K562 (cell line): ENCODE measurements at regions not wholly inside any gene's neighbourhood (a gene's known extent, or its start where the extent isn't known, plus 50 kb on each side); places are given as distances from the start of the nearest gene placed in this dataset.

Experiments used
- BDP1 ChIP-seq: IDR thresholded peaks from 3 replicates; pipeline ENCODE4 v1.6.1; 2011; ENCODE audit not compliant: insufficient read length, insufficient read depth
- CCNT2 ChIP-seq: IDR thresholded peaks from 2 replicates; pipeline ENCODE4 v1.6.1; 2011; ENCODE audit warnings: borderline replicate concordance, low read depth, mild to moderate bottlenecking, moderate library complexity, mixed read lengths, low read length; ENCODE audit not compliant: insufficient read length; ENCODE audit errors: extremely low read depth
- CREBBP ChIP-seq: IDR thresholded peaks from one replicate; pipeline ENCODE4 v1.6.1; 2012; ENCODE audit warnings: low read depth, mild to moderate bottlenecking, control low read depth, inconsistent platforms, low read length
- DPF2 ChIP-seq: fragments of 450-650 bp; IDR thresholded peaks from 2 replicates; pipeline ENCODE4 v1.6.1; 2016
- EP300 ChIP-seq: IDR thresholded peaks from 2 replicates; pipeline ENCODE4 v1.6.1; 2012; ENCODE audit warnings: low read length, improper control_type of control experiment
- EP400 ChIP-seq: fragments of 450-650 bp; IDR thresholded peaks from 2 replicates; pipeline ENCODE4 v1.6.1; 2017; ENCODE audit warnings: antibody characterized with exemption, mild to moderate bottlenecking, moderate library complexity
- ESRRA ChIP-seq: fragments of 450-650 bp; IDR thresholded peaks from 2 replicates; pipeline ENCODE4 v1.6.1; 2014; ENCODE audit warnings: low read depth, mild to moderate bottlenecking, moderate library complexity, borderline replicate concordance
- HNRNPH1 ChIP-seq: fragments of 200-400 bp; formaldehyde crosslinking; optimal IDR thresholded peaks from 2 replicates; pipeline ENCODE3; 2017; ENCODE audit warnings: low read depth, mild to moderate bottlenecking, low read length, moderate library complexity
- HNRNPK ChIP-seq: fragments of 200-400 bp; formaldehyde crosslinking; IDR thresholded peaks from one replicate; pipeline ENCODE4 v1.6.1; 2018; ENCODE audit warnings: mild to moderate bottlenecking, low read depth, low read length; ENCODE audit not compliant: poor library complexity, severe bottlenecking
- KDM2B ChIP-seq: fragments of 250-450 bp; sonication (Bioruptor Pico); IDR thresholded peaks from 2 replicates; pipeline ENCODE4 v1.8.0; 2021; ENCODE audit warnings: mild to moderate bottlenecking, moderate library complexity
- KHSRP ChIP-seq: fragments of 450-650 bp; IDR thresholded peaks from 2 replicates; pipeline ENCODE4 v1.6.1; 2017
- MAFF ChIP-seq: IDR thresholded peaks from 2 replicates; pipeline ENCODE4 v1.6.1; 2012; ENCODE audit warnings: low read length, improper control_type of control experiment
- MECOM ChIP-seq: fragments of 250-450 bp; sonication (Bioruptor Pico); IDR thresholded peaks from 2 replicates; pipeline ENCODE4 v1.8.0; 2022; ENCODE audit warnings: inconsistent platforms
- MTA2 ChIP-seq: fragments of 450-650 bp; IDR thresholded peaks from 2 replicates; pipeline ENCODE4 v1.6.1; 2016; ENCODE audit warnings: low read depth
- NFE2 ChIP-seq: IDR thresholded peaks from 2 replicates; pipeline ENCODE4 v1.6.1; 2014; ENCODE audit warnings: antibody characterized with exemption, low read depth
- NFIC ChIP-seq: fragments of 450-650 bp; IDR thresholded peaks from 2 replicates; pipeline ENCODE4 v1.6.1; 2017; ENCODE audit warnings: mild to moderate bottlenecking, inconsistent platforms
- NFYB ChIP-seq: IDR thresholded peaks from 2 replicates; pipeline ENCODE4 v1.6.1; 2011; ENCODE audit warnings: mild to moderate bottlenecking, moderate library complexity; ENCODE audit not compliant: insufficient read length; ENCODE audit errors: extremely low read depth
- SRSF7 ChIP-seq: fragments of 200-400 bp; formaldehyde crosslinking; optimal IDR thresholded peaks from 2 replicates; pipeline ENCODE3; 2017; ENCODE audit warnings: mild to moderate bottlenecking, low read depth, low read length
- TEAD1 ChIP-seq, 2 experiments: fragments of 450-650 bp in 1 of 2; sonication (generic) in 1 of 2; formaldehyde crosslinking; IDR thresholded peaks; 2 replicates each; pipeline versions ENCODE4 v1.4.0 to v1.8.0; 2020 to 2022; ENCODE audit warnings: mild to moderate bottlenecking in 2 of 2, missing genetic modification reagents in 1 of 2
- TRIM24 ChIP-seq, 2 experiments: fragments of 450-650 bp; IDR thresholded peaks; 2 replicates each; pipeline ENCODE4 v1.6.1; 2016
- ZNF584 ChIP-seq: fragments of 200-800 bp; sonication (Bioruptor generic); IDR thresholded peaks from 2 replicates; pipeline ENCODE4 v1.6.1; 2016; ENCODE audit warnings: low read depth, mild to moderate bottlenecking, missing genetic modification characterization, missing compliant biosample characterization
- TF ChIP-seq, protein P1 (sequence below): fragments of 450-650 bp; IDR thresholded peaks from 2 replicates; pipeline ENCODE4 v1.6.1; 2017; ENCODE audit warnings: mild to moderate bottlenecking, moderate library complexity
- TF ChIP-seq, protein P2 (sequence below): sonication (generic); formaldehyde crosslinking; IDR thresholded peaks from 2 replicates; pipeline ENCODE4 v1.8.0; 2022; ENCODE audit warnings: mild to moderate bottlenecking, missing genetic modification reagents, borderline replicate concordance
- TF ChIP-seq, protein P3 (sequence below), 2 experiments: fragments of 150-350 bp in 1 of 2; IDR thresholded peaks; 2 replicates each; pipeline ENCODE4 v1.6.1; 2012 to 2016; ENCODE audit warnings: low read depth in 2 of 2, low read length in 2 of 2, mild to moderate bottlenecking in 1 of 2, moderate library complexity in 1 of 2

DNA sequence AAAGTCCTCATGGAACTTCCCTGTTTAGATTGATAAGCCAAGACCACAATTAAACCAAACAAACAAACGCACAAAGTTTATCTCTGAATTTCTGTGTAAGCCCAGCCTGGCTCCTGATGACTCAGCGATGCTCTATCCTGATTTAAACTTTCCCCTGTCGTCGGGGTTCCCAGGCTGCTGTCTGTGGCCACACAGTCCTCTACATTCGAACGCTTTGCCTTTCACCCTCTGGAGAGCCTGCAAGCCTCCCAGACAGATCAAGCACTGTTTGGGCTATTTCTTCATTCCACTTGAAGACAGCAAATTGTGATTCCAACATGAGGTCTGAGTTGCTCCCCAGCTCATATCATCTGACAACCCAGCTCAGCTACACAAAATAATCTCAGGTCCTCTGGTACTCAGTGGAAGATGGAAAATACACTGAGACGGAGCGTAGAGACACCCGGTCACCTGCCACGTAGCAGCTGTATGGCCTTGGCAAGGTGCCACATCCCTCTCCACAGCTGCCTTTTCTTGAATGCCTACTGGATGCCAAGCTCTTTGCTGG is 51.2 kb downstream of the CYRIA start (continued):
- TF ChIP-seq, protein P1, sequence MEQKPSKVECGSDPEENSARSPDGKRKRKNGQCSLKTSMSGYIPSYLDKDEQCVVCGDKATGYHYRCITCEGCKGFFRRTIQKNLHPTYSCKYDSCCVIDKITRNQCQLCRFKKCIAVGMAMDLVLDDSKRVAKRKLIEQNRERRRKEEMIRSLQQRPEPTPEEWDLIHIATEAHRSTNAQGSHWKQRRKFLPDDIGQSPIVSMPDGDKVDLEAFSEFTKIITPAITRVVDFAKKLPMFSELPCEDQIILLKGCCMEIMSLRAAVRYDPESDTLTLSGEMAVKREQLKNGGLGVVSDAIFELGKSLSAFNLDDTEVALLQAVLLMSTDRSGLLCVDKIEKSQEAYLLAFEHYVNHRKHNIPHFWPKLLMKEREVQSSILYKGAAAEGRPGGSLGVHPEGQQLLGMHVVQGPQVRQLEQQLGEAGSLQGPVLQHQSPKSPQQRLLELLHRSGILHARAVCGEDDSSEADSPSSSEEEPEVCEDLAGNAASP: no peak
- no peak for TF ChIP-seq KHSRP
- TF ChIP-seq MECOM (CRISPR knock-in tag): no peak
- 0 out of 2 replicates have a peak, but pooled peaks have one; percentile 62 for TF ChIP-seq ZNF584 (CRISPR knock-in tag)
- TF ChIP-seq ESRRA: peak; percentile 53; the same call in 1 of the 2 replicates
- TF ChIP-seq BDP1: no peak
- TF ChIP-seq CREBBP: no peak
- TF ChIP-seq TRIM24 (IDR thresholded peaks at IDR 0.05): no peak
- no peak for TF ChIP-seq KDM2B (CRISPR knock-in tag)
- peak; percentile 78 for TF ChIP-seq NFIC
- peak; percentile 66; the same call in 1 of the 2 replicates for TF ChIP-seq EP300
- TF ChIP-seq DPF2: 0 out of 2 replicates have a peak, but pooled peaks have one; percentile 32
- no peak for TF ChIP-seq HNRNPH1
- TF ChIP-seq, protein P2, sequence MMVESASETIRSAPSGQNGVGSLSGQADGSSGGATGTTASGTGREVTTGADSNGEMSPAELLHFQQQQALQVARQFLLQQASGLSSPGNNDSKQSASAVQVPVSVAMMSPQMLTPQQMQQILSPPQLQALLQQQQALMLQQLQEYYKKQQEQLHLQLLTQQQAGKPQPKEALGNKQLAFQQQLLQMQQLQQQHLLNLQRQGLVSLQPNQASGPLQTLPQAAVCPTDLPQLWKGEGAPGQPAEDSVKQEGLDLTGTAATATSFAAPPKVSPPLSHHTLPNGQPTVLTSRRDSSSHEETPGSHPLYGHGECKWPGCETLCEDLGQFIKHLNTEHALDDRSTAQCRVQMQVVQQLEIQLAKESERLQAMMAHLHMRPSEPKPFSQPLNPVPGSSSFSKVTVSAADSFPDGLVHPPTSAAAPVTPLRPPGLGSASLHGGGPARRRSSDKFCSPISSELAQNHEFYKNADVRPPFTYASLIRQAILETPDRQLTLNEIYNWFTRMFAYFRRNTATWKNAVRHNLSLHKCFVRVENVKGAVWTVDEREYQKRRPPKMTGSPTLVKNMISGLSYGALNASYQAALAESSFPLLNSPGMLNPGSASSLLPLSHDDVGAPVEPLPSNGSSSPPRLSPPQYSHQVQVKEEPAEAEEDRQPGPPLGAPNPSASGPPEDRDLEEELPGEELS (CRISPR knock-in tag): no peak
- TF ChIP-seq MTA2: peak; percentile 17; the same call in 1 of the 2 replicates
- TF ChIP-seq MAFF: peak; percentile 77; the same call in 1 of the 2 replicates
- no peak for TF ChIP-seq CCNT2
- no peak for TF ChIP-seq HNRNPK
- no peak for TF ChIP-seq SRSF7
- TF ChIP-seq NFE2: peak; percentile 88
- no peak for TF ChIP-seq EP400
- no peak for TF ChIP-seq NFYB
- TF ChIP-seq, protein P3, sequence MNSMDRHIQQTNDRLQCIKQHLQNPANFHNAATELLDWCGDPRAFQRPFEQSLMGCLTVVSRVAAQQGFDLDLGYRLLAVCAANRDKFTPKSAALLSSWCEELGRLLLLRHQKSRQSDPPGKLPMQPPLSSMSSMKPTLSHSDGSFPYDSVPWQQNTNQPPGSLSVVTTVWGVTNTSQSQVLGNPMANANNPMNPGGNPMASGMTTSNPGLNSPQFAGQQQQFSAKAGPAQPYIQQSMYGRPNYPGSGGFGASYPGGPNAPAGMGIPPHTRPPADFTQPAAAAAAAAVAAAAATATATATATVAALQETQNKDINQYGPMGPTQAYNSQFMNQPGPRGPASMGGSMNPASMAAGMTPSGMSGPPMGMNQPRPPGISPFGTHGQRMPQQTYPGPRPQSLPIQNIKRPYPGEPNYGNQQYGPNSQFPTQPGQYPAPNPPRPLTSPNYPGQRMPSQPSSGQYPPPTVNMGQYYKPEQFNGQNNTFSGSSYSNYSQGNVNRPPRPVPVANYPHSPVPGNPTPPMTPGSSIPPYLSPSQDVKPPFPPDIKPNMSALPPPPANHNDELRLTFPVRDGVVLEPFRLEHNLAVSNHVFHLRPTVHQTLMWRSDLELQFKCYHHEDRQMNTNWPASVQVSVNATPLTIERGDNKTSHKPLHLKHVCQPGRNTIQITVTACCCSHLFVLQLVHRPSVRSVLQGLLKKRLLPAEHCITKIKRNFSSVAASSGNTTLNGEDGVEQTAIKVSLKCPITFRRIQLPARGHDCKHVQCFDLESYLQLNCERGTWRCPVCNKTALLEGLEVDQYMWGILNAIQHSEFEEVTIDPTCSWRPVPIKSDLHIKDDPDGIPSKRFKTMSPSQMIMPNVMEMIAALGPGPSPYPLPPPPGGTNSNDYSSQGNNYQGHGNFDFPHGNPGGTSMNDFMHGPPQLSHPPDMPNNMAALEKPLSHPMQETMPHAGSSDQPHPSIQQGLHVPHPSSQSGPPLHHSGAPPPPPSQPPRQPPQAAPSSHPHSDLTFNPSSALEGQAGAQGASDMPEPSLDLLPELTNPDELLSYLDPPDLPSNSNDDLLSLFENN (IDR thresholded peaks at IDR 0.05; ENCODE audit: low read depth in 2 of 2, low read length in 2 of 2): no peak
- TF ChIP-seq TEAD1 (CRISPR knock-in tag; IDR thresholded peaks at IDR 0.05): no peak
